NCI-H2227 (cell line): ENCODE measurements at regions not wholly inside any gene's neighbourhood (a gene's known extent, or its start where the extent isn't known, plus 50 kb on each side); places are given as distances from the start of the nearest gene placed in this dataset.
A peak's percentile ranks its signal among the peaks of the same experiment; 100 is the strongest.

Source experiments
- DNase-seq: peaks from one replicate; lab custom pipeline; 2025; ENCODE audit not compliant: unreplicated experiment; lab: John Stamatoyannopoulos, UW

GRCh38 chr10:53749439-53749838 is 976.9 kb upstream of the MBL2 start:
- DNase-seq = no peak

DNA sequence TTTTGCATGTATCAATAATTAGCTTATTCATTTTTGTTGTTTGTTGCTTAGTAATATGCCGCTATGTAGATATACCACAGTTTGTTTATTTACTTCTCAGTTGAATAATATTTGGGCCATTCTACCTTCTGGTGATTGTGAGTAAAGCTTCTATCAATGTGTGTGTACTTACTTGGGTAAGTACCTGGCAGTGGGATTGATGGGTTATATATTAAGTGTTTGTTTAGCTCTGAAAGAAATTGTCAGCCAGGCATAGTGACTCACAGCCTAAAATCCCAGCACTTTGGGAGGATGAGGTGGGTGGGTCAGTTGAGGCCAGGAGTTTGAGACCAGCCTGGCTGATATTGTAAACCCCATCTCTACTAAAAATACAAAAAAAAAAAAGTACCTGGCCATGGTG is 975.7 kb upstream of the MBL2 start:
- DNase-seq = no peak

DNA sequence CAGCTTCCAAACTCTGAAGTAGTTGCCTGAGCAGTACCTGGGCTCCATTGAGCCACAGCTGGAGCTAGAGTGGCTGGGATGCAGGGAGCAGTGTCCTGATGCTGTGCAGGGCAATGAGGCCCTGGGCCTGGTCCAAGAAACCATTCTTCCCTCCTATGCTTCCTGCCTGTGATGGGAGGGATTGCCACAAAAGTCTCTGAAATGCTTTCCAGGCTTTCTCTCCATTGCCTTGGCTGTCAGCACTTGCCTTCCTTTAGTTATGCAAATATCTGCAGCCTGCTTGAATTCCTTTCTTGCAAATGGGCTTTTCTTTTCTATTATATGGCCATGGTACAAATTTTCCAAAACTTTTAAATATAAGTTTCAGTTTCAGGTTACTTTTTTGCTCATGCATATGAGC is 972.2 kb upstream of the MBL2 start:
- no peak for DNase-seq

GRCh38 chr10:53744176-53744575 is 971.6 kb upstream of the MBL2 start:
- no peak for DNase-seq

DNA sequence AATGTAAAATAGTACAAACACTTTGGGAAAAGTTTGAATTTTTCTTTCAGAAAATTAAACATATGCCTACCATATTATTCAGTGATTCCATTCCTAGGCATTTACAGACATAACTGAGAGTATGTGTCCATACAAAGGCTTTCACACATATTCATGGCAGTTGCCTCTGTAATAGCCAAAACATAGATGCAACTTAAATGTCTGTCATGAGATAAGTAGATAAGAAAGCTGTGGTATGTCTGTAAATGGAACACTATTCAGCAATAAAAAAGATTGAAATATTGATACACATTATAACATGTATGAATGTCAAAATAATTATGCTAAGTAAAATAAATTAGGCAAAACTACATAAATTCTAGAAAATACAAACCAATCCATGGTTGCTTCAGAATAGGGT is 964.5 kb upstream of the MBL2 start:
- DNase-seq = no peak

GRCh38 chr10:53726921-53727320 is 954.3 kb upstream of the MBL2 start:
- DNase-seq = no peak

- DNase-seq = no peak
These were observed 952.0 kb upstream of the MBL2 start for GRCh38 chr10:53724581-53724980.

- no peak for DNase-seq
These were observed 947.1 kb upstream of the MBL2 start for GRCh38 chr10:53719658-53720057.

GRCh38 chr10:53716156-53716555 is 943.6 kb upstream of the MBL2 start:
- no peak for DNase-seq

GRCh38 chr10:53713431-53713830 is 940.8 kb upstream of the MBL2 start:
- no peak for DNase-seq

GRCh38 chr10:53702489-53702888 is 929.9 kb upstream of the MBL2 start:
- DNase-seq = peak; percentile 2

GRCh38 chr10:53701213-53701612 is 928.6 kb upstream of the MBL2 start:
- DNase-seq = no peak

GRCh38 chr10:53700278-53700677 is 927.7 kb upstream of the MBL2 start:
- DNase-seq = no peak

GRCh38 chr10:53699684-53700083 is 927.1 kb upstream of the MBL2 start:
- no peak for DNase-seq

GRCh38 chr10:53699231-53699630 is 926.6 kb upstream of the MBL2 start:
- DNase-seq = no peak

- no peak for DNase-seq
These were observed 924.5 kb upstream of the MBL2 start for GRCh38 chr10:53697038-53697437.

- DNase-seq = no peak
These were observed 918.1 kb upstream of the MBL2 start for GRCh38 chr10:53690524-53691240.

GRCh38 chr10:53687800-53688199 is 915.2 kb upstream of the MBL2 start:
- DNase-seq = no peak

DNA sequence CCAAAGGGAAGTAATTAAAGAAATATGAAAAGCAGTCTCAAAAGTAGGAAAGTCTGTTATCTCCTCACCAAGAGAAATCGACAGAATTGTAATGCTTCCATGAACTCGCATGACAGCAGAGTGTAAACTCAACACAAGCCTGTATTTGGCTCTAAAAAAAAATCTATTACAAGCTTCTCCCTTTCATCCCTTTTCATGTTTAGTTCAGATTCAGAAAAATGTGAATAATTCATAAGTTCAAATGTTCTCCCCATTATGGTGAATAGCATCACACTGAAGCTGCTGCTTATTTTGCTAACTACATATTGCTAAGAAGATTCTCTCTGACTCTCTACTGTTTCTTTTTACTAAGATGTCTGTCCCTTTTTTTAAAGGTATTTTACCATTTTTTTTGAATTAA is 910.3 kb upstream of the MBL2 start:
- no peak for DNase-seq

GRCh38 chr10:53682458-53682857 is 909.9 kb upstream of the MBL2 start:
- no peak for DNase-seq

DNA sequence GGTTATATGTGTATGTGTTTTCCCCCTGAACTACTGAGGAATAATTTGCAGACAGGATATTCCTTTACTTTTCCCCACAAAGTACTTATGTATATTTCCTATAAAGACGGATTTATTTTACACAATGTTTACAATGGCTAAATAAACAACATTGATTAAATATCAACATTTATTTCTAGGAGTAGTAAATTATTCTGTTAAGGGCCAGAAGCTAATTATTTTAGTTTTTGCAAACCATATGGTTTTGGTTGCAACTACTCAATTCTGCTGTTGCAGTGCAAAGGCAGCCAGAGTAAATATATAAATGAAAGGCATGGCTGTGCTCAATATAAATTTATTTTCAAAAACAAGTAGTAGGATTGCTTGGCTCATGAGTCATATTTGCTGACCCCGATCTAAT is 907.1 kb upstream of the MBL2 start:
- no peak for DNase-seq

DNA sequence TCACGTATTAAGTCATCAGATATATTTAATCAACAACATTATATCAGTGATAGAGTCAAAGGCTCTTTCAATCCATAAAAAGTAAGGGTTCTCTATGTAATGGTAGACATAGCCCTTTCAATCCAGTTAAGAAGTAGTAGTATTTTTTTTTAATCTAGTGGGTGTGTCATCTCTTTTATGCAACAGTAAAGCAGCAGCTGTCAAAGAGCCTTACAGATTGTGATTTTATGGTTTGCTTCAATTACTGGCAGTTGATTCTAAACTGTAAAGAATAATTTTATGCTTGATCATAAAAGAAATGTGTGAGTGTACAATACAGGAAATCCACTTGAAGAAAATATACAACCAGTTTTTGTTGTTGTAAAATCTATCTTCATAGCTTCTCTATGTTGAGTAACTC is 902.6 kb upstream of the MBL2 start:
- peak; percentile 4 for DNase-seq

- DNase-seq = no peak
These were observed 894.5 kb upstream of the MBL2 start for GRCh38 chr10:53667063-53667462.
